Astrocyte (in vitro differentiated cells and primary cell): ENCODE measurements at regions not wholly inside any gene's neighbourhood (a gene's known extent, or its start where the extent isn't known, plus 50 kb on each side); places are given as distances from the start of the nearest gene placed in this dataset.

Experiments
- DNase-seq: peaks from one replicate; pipeline ENCODE4 v3.0.0-alpha.2; 2010; ENCODE audit warnings: low read depth
- FAIRE-seq: peaks from 2 replicates; lab custom pipeline; 2011; peaks lifted over from hg19 to GRCh38; lab: Jason Lieb, UNC
- H2AFZ ChIP-seq: 2 replicates; pipeline ENCODE4 v1.6.0; 2012; ENCODE audit warnings: low read depth, low read length, inconsistent platforms
- H3K27ac ChIP-seq: 2 replicates; pipeline ENCODE4 v1.5.1; 2011; ENCODE audit warnings: low read depth, low read length, inconsistent platforms
- H3K27me3 ChIP-seq: 2 replicates; pipeline ENCODE4 v1.6.0; 2011; ENCODE audit warnings: low read length, inconsistent platforms; ENCODE audit not compliant: insufficient read depth
- H3K36me3 ChIP-seq: 2 replicates; pipeline ENCODE4 v1.5.1; 2011; ENCODE audit warnings: low read length, inconsistent platforms; ENCODE audit not compliant: insufficient read depth
- H3K4me1 ChIP-seq: 2 replicates; pipeline ENCODE4 v1.5.1; 2011; ENCODE audit warnings: low read length, inconsistent platforms; ENCODE audit not compliant: insufficient read depth
- H3K4me2 ChIP-seq: 2 replicates; pipeline ENCODE4 v1.6.0; 2012; ENCODE audit warnings: low read length, inconsistent platforms
- H3K4me3 ChIP-seq: 2 replicates; pipeline ENCODE4 v1.5.1; 2011; ENCODE audit warnings: low read depth, mild to moderate bottlenecking, low read length, inconsistent platforms; ENCODE audit not compliant: insufficient read depth
- H3K79me2 ChIP-seq: 2 replicates; pipeline ENCODE4 v1.6.0; 2012; ENCODE audit warnings: mild to moderate bottlenecking, low read length, inconsistent platforms; ENCODE audit not compliant: insufficient read depth
- H3K9ac ChIP-seq: 2 replicates; pipeline ENCODE4 v1.6.0; 2012; ENCODE audit warnings: mild to moderate bottlenecking, low read length, inconsistent platforms
- H3K9me3 ChIP-seq: 2 replicates; pipeline ENCODE4 v1.5.1; 2012; ENCODE audit warnings: low read depth, mild to moderate bottlenecking, low read length, inconsistent platforms; ENCODE audit not compliant: insufficient read depth
- H4K20me1 ChIP-seq: 2 replicates; pipeline ENCODE4 v1.6.0; 2012; ENCODE audit warnings: low read length, inconsistent platforms; ENCODE audit not compliant: insufficient read depth
- H3K27ac Mint-ChIP-seq: one replicate; pipeline ENCODE4 v1.8.0; 2021; ENCODE audit warnings: mild to moderate bottlenecking, mixed read lengths; ENCODE audit not compliant: unreplicated experiment
- H3K27me3 Mint-ChIP-seq: one replicate; pipeline ENCODE4 v1.8.0; 2021; ENCODE audit warnings: low read depth, mixed read lengths; ENCODE audit not compliant: unreplicated experiment
- H3K36me3 Mint-ChIP-seq: one replicate; pipeline ENCODE4 v1.8.0; 2021; ENCODE audit warnings: low read depth, mixed read lengths; ENCODE audit not compliant: unreplicated experiment
- H3K4me1 Mint-ChIP-seq: one replicate; pipeline ENCODE4 v1.8.0; 2021; ENCODE audit warnings: low read depth, mixed read lengths; ENCODE audit not compliant: unreplicated experiment
- H3K4me3 Mint-ChIP-seq: one replicate; pipeline ENCODE4 v1.8.0; 2021; ENCODE audit warnings: mild to moderate bottlenecking, moderate library complexity, mixed read lengths; ENCODE audit not compliant: unreplicated experiment
- H3K9me3 Mint-ChIP-seq: one replicate; pipeline ENCODE4 v1.8.0; 2021; ENCODE audit warnings: mild to moderate bottlenecking, mixed read lengths; ENCODE audit not compliant: unreplicated experiment
- EZH2 ChIP-seq: IDR thresholded peaks from 2 replicates; pipeline ENCODE4 v1.6.1; 2012; ENCODE audit warnings: mild to moderate bottlenecking, low read length, inconsistent platforms; ENCODE audit not compliant: insufficient read depth
- TF ChIP-seq, protein P1 (sequence below): IDR thresholded peaks from 2 replicates; pipeline ENCODE4 v1.5.1; 2011; ENCODE audit warnings: low read depth, mild to moderate bottlenecking, inconsistent platforms, low read length, moderate library complexity; ENCODE audit not compliant: insufficient read depth

DNA sequence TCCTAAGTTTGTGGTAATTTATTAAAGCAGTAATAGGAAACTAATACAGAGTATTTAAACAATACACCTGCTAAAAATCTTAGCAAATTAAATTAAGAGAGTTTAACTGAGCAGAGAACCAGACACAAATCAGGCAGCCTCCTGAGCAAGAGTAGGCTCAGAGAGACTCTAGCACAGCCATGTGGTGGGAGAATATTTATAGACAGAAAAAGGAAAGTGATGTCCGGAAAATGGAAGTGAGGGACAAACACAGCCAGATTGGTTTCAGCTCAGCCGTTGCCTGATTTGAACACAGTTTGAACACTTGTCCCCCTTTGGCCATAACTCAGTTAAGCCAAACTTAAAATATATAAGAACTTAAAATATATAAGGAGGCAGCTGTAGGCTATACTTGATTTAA, 192.6 kb upstream of the PSMD7 start:
- Histone ChIP-seq H3K36me3 (no peaks in the 10 kb centered on the region), H3K4me1 (no peaks in the 10 kb centered on the region), H3K27me3 (no peaks in the 10 kb centered on the region), H3K4me3 (no peak overlapping the region), H3K4me2 (no peak overlapping the region), H3K79me2 (no peaks in the 10 kb centered on the region), H3K9ac (no peak overlapping the region), H3K9me3 (no peaks in the 10 kb centered on the region), H2AFZ (no peak overlapping the region), H4K20me1 (no peaks in the 10 kb centered on the region), H3K27ac (no peak overlapping the region)
- TF ChIP-seq EZH2: no peak
- TF ChIP-seq, protein P1, sequence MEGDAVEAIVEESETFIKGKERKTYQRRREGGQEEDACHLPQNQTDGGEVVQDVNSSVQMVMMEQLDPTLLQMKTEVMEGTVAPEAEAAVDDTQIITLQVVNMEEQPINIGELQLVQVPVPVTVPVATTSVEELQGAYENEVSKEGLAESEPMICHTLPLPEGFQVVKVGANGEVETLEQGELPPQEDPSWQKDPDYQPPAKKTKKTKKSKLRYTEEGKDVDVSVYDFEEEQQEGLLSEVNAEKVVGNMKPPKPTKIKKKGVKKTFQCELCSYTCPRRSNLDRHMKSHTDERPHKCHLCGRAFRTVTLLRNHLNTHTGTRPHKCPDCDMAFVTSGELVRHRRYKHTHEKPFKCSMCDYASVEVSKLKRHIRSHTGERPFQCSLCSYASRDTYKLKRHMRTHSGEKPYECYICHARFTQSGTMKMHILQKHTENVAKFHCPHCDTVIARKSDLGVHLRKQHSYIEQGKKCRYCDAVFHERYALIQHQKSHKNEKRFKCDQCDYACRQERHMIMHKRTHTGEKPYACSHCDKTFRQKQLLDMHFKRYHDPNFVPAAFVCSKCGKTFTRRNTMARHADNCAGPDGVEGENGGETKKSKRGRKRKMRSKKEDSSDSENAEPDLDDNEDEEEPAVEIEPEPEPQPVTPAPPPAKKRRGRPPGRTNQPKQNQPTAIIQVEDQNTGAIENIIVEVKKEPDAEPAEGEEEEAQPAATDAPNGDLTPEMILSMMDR: no peak
- H3K4me3 Mint-ChIP-seq: no peak overlapping the region
- no peak overlapping the region for H3K27ac Mint-ChIP-seq
- peaks cover 2% of the 10 kb centered on the region for H3K27me3 Mint-ChIP-seq
- no peaks in the 10 kb centered on the region for H3K4me1 Mint-ChIP-seq
- H3K9me3 Mint-ChIP-seq: no peaks in the 10 kb centered on the region
- H3K36me3 Mint-ChIP-seq: no peaks in the 10 kb centered on the region
- no peak for DNase-seq
- FAIRE-seq: no peak

DNA sequence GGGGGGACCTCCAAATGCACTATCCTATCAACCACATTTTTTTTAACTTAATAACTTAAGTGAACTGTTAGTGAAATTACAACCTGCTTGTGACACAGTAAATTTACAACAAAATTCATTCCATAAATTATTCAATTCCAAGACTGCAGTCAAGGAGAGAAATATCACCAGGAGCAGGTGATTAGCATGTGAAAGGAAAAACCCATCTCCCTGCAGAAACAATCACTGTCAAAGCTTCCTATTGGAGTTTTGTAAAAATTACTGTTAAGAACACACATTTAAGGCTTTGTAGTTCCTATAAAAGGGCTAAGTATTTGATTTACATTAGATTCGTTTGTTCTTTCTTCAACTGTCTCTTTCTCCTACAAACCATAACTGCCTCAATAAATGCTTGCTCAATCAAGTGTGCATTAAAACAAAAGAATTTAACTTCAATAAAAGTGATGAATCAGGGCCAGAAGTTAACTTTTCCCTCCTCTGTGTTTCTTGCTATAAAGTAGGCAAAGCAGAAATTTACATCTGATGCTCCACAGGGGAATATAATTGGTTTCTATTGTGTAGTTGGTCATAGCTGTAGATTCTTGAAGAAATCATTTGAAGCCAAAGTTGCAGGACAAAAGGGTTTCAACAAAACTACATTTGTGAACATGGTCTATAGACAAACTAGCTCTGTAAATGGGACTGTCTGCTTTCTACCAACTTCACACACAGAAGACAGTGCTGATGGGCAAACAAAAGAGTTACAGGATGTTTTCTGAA, 195.1 kb upstream of the PSMD7 start:
- Histone ChIP-seq H3K4me3 (no peak overlapping the region), H3K9ac (no peak overlapping the region), H3K4me2 (no peak overlapping the region), H3K79me2 (no peaks in the 10 kb centered on the region), H4K20me1 (no peaks in the 10 kb centered on the region), H3K9me3 (no peaks in the 10 kb centered on the region), H3K27ac (no peak overlapping the region), H3K36me3 (no peaks in the 10 kb centered on the region), H3K4me1 (no peaks in the 10 kb centered on the region), H2AFZ (no peak overlapping the region), H3K27me3 (no peaks in the 10 kb centered on the region)
- FAIRE-seq (no peak), DNase-seq (no peak)
- H3K4me1 Mint-ChIP-seq: no peaks in the 10 kb centered on the region
- no peak overlapping the region for H3K4me3 Mint-ChIP-seq
- H3K27ac Mint-ChIP-seq: no peak overlapping the region
- TF ChIP-seq, protein P1: no peak
- TF ChIP-seq EZH2: no peak
- no peaks in the 10 kb centered on the region for H3K9me3 Mint-ChIP-seq
- no peaks in the 10 kb centered on the region for H3K36me3 Mint-ChIP-seq
- H3K27me3 Mint-ChIP-seq: peaks cover 2% of the 10 kb centered on the region
